Fibroblast of the aortic adventitia (primary cell): ENCODE measurements at regions not wholly inside any gene's neighbourhood (a gene's known extent, or its start where the extent isn't known, plus 50 kb on each side); places are given as distances from the start of the nearest gene placed in this dataset.

Experiments
- DNase-seq: peaks from one replicate; pipeline ENCODE4 v3.0.0-alpha.2; 2010; ENCODE audit warnings: low read depth
- H3K4me3 ChIP-seq: 2 replicates; pipeline ENCODE4 v1.5.1; 2011; ENCODE audit warnings: low read depth, mild to moderate bottlenecking, control low read depth, low read length, moderate library complexity
- TF ChIP-seq, protein P1 (sequence below): IDR thresholded peaks from 2 replicates; pipeline ENCODE4 v1.5.1; 2011; ENCODE audit warnings: mild to moderate bottlenecking, low read length, control low read depth, inconsistent platforms; ENCODE audit not compliant: insufficient read depth

DNA sequence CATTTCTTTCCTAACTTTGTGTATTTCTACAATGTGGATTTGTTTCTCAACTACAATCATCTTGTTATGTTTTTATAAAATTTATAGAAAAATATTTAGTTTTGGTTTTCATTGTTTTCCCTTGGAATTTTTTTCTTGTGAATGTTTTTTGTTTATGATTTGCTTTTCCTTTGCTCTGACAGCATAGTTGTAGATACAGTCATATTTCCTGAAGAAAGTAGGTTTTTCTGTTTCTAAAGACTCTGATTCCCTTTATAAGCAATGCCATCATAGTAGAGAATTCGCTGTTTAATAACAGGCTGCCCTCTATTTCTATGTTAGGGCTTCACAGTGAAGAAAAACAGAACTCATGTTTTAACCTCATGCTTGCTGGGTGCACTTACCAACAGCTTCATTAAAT lies 482.3 kb downstream of the ZBBX start:
- H3K4me3 ChIP-seq = no peak overlapping the region
- no peak for DNase-seq
- TF ChIP-seq, protein P1, sequence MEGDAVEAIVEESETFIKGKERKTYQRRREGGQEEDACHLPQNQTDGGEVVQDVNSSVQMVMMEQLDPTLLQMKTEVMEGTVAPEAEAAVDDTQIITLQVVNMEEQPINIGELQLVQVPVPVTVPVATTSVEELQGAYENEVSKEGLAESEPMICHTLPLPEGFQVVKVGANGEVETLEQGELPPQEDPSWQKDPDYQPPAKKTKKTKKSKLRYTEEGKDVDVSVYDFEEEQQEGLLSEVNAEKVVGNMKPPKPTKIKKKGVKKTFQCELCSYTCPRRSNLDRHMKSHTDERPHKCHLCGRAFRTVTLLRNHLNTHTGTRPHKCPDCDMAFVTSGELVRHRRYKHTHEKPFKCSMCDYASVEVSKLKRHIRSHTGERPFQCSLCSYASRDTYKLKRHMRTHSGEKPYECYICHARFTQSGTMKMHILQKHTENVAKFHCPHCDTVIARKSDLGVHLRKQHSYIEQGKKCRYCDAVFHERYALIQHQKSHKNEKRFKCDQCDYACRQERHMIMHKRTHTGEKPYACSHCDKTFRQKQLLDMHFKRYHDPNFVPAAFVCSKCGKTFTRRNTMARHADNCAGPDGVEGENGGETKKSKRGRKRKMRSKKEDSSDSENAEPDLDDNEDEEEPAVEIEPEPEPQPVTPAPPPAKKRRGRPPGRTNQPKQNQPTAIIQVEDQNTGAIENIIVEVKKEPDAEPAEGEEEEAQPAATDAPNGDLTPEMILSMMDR = no peak

DNA sequence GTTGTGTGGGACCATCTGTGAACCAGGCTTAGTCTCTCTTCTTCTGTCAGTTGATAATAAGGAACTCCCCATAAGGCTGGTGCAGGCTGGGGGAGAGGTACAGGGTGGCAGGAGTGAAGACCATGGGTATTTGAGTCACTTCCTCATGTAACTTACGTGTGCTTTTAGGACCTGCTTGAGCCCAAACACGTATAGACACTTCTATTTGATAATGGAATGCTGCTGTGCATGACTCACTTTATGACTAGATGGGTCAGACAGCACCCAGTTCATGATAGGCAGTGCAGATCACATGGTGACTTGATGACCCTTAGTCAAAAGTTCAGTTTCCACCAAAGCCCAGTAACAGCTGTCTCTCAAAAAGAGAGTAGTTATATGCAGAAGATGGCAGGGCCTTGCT lies 490.9 kb downstream of the ZBBX start:
- TF ChIP-seq, protein P1 = no peak
- DNase-seq = no peak
- H3K4me3 ChIP-seq = no peak overlapping the region

- TF ChIP-seq, protein P1 = no peak
- H3K4me3 ChIP-seq = no peak overlapping the region
- no peak for DNase-seq
Observed at GRCh38 chr3:166879661-166880060, 500.4 kb downstream of the ZBBX start.

GRCh38 chr3:166877971-166878370 lies 502.1 kb downstream of the ZBBX start:
- no peak for DNase-seq
- TF ChIP-seq, protein P1 = no peak
- H3K4me3 ChIP-seq = no peak overlapping the region

DNA sequence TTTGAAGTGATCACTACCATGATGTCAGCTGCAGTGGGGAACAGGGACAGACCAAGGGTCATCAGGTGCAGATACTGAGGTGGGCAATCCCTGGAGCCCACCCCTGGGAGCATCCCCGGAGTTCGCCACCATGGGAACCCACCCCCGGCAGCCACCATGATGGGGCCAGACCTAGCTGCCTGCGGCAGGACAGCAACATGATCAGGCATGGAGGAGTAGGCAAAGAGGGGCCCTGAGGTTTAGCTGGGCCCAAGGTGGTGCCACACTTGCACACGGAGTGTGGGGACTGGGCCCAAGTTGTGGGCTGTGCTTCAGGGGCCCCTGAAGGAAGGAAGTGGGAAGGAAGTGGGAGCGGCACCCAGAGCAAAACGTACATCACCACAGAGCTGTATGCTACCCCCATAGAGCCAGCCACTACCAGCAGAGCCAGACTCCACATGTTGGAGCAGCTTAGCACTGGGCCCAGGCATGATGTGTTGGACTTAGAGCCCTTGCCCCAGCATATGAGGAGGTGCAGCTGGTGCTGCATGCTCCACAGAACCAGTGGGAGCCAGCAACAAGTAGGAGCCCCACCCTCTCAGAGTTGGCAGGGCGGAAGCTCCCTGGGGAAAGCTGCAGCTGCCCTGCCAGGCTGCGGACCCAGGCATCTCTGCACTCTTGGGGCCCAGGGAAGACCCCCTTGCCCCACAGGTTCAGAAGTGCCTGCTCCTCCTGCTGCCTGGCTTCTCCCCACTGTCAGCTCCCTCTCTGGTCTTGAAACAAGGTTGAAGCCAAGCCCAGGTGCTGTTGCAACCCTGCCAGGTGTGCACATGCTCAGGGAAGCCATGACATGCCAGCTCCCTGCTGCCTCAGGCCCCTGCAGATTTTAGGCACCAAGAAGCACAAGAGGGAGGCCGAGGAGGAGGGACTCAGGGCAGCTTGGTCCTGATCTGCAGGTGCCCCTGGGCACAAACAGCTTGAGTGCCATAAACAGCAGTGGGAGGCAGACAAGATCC lies 515.3 kb downstream of the ZBBX start:
- DNase-seq = no peak
- TF ChIP-seq, protein P1 = no peak

GRCh38 chr3:166860217-166860616 lies 519.9 kb downstream of the ZBBX start:
- no peak overlapping the region for H3K4me3 ChIP-seq
- DNase-seq = no peak
- TF ChIP-seq, protein P1 = no peak

More for the DNA sequence above, 515.3 kb downstream of the ZBBX start:
- no peak overlapping the region for H3K4me3 ChIP-seq
